H1 (cell line): ENCODE measurements at regions not wholly inside any gene's neighbourhood (a gene's known extent, or its start where the extent isn't known, plus 50 kb on each side); places are given as distances from the start of the nearest gene placed in this dataset.
"Not testable (repeated sequence)": the region's sequence is repeated elsewhere in the genome, so short reads cannot be mapped to it uniquely, and the experiment has no call there.

Experiments
- CTCF ChIP-seq, 3 experiments: IDR thresholded peaks; 1 replicate in 2 of 3; 2 replicates in 1 of 3; pipeline versions ENCODE4 v1.5.1 to v1.6.1; 2011; ENCODE audit warnings: low read length in 3 of 3, mild to moderate bottlenecking in 3 of 3, inconsistent platforms in 2 of 3, low read depth in 1 of 3, moderate library complexity in 1 of 3; ENCODE audit not compliant: insufficient read depth in 1 of 3; ENCODE audit errors: control extremely low read depth in 1 of 3
- GABPA ChIP-seq: IDR thresholded peaks from 2 replicates; pipeline ENCODE4 v1.6.1; 2011; ENCODE audit warnings: mild to moderate bottlenecking, low read length, moderate library complexity, borderline replicate concordance; ENCODE audit not compliant: insufficient read depth
- HDAC6 ChIP-seq: IDR thresholded peaks from one replicate; pipeline ENCODE4 v1.7.1; 2012; ENCODE audit warnings: low read depth, mild to moderate bottlenecking, inconsistent platforms, low read length, moderate library complexity
- JUND ChIP-seq: IDR thresholded peaks from 2 replicates; pipeline ENCODE4 v1.6.1; 2011; ENCODE audit warnings: mild to moderate bottlenecking, improper control_type of control experiment, low read length
- KDM1A ChIP-seq: fragments of 200-600, 300-600 bp; sonication (generic); IDR thresholded peaks from 2 replicates; pipeline ENCODE4 v1.7.1; 2016; ENCODE audit warnings: mild to moderate bottlenecking, low read length, borderline replicate concordance
- POLR2A ChIP-seq, 2 experiments: IDR thresholded peaks; 1 replicate in 1 of 2; 2 replicates in 1 of 2; pipeline ENCODE4 v1.6.1; 2011; ENCODE audit warnings: low read depth in 2 of 2, low read length in 2 of 2, mild to moderate bottlenecking in 2 of 2; ENCODE audit errors: control extremely low read depth in 1 of 2
- RFX5 ChIP-seq: IDR thresholded peaks from 2 replicates; pipeline ENCODE4 v1.6.1; 2011; ENCODE audit warnings: low read depth, low read length, improper control_type of control experiment, borderline replicate concordance
- TAF1 ChIP-seq: IDR thresholded peaks from 2 replicates; pipeline ENCODE4 v1.6.1; 2011; ENCODE audit warnings: mild to moderate bottlenecking, low read depth, low read length
- ZNF274 ChIP-seq: IDR thresholded peaks from 2 replicates; pipeline ENCODE4 v1.7.0; 2012; ENCODE audit warnings: low read length, borderline replicate concordance; ENCODE audit errors: extremely low read depth

- not testable (repeated sequence) for TF ChIP-seq RFX5; HDAC6; CTCF (IDR thresholded peaks at IDR 0.05; ENCODE audit: control extremely low read depth in 1 of 3, insufficient read depth in 1 of 3, low read depth in 1 of 3, low read length in 3 of 3); POLR2A (IDR thresholded peaks at IDR 0.05; ENCODE audit: control extremely low read depth in 1 of 2, low read depth in 2 of 2, low read length in 2 of 2); TAF1; GABPA; JUND; ZNF274; KDM1A
Observed at GRCh38 chr4:158120645-158121151, 52.1 kb downstream of the GASK1B start.
